ENCODE measurements at regions not wholly inside any gene's neighbourhood (a gene's known extent, or its start where the extent isn't known, plus 50 kb on each side); places are given as distances from the start of the nearest gene placed in this dataset.

DNA sequence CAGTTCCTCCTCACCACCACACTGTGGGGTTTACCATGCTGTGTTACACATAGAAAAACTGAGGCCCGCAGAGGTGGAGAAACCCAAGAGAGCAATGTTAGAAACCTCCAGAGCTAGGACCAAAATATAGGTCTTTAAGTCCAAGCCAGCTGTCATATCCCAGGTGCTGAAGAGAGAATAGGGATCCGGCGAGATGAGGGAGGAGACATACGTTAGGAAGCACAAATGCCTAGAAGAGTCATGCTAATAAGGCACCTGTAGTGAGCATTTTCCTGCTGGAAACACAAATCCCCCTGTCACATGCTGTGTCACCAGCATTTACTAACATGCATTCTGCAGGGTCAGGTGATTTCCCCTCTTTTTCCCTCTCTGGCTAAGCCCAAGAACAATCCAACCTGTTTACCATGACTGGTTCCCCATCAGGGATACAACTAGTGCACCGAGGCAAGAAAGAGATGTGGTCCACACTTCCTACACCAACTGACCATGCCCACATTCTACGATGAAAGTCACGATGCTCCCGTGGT is 168.6 kb upstream of the CAMK1G start:
- Mint-ChIP-seq H3K36me3 (ENCODE audit: low read depth) (no peaks in the 10 kb centered on the region), H3K27ac (ENCODE audit: unreplicated experiment) (no peak overlapping the region), H3K4me3 (ENCODE audit: unreplicated experiment) (no peak overlapping the region), H3K4me1 (ENCODE audit: low read depth) (peaks cover 11% of the 10 kb centered on the region), H3K27me3 (ENCODE audit: low read depth) (no peaks in the 10 kb centered on the region), H3K9me3 (ENCODE audit: low read depth) (no peaks in the 10 kb centered on the region)
- TF ChIP-seq, protein P1, sequence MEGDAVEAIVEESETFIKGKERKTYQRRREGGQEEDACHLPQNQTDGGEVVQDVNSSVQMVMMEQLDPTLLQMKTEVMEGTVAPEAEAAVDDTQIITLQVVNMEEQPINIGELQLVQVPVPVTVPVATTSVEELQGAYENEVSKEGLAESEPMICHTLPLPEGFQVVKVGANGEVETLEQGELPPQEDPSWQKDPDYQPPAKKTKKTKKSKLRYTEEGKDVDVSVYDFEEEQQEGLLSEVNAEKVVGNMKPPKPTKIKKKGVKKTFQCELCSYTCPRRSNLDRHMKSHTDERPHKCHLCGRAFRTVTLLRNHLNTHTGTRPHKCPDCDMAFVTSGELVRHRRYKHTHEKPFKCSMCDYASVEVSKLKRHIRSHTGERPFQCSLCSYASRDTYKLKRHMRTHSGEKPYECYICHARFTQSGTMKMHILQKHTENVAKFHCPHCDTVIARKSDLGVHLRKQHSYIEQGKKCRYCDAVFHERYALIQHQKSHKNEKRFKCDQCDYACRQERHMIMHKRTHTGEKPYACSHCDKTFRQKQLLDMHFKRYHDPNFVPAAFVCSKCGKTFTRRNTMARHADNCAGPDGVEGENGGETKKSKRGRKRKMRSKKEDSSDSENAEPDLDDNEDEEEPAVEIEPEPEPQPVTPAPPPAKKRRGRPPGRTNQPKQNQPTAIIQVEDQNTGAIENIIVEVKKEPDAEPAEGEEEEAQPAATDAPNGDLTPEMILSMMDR (IDR thresholded peaks at IDR 0.05), result no peak
- DNase-seq (ENCODE audit: low spot score), result no peak

DNA sequence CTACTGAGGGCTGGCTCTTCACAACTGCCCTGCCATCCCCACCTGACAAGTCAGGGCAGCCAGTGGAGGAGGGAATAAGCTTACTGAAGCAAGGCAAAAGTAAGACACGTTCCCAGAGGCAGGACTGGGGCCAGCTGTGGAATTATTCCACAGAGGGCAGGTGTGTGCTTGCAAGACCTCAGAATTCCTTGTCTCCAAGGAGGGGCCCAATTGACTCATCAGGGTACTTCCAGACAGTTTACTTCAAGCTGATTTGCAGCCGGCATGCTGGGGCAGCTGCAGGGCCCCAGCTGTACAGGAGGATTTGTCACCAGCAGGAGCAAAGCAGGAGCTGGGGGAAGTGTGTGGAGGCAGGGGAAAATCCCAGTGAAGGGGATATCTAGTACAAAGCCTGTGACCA is 167.5 kb upstream of the CAMK1G start:
- Mint-ChIP-seq H3K36me3 (ENCODE audit: low read depth) (no peaks in the 10 kb centered on the region), H3K27ac (ENCODE audit: unreplicated experiment) (no peak overlapping the region), H3K9me3 (ENCODE audit: low read depth) (no peaks in the 10 kb centered on the region), H3K4me1 (ENCODE audit: low read depth) (peaks cover 9% of the 10 kb centered on the region), H3K27me3 (ENCODE audit: low read depth) (no peaks in the 10 kb centered on the region), H3K4me3 (ENCODE audit: unreplicated experiment) (no peak overlapping the region)
- TF ChIP-seq, protein P1 (IDR thresholded peaks at IDR 0.05), result no peak
- DNase-seq (ENCODE audit: low spot score), result no peak

DNA sequence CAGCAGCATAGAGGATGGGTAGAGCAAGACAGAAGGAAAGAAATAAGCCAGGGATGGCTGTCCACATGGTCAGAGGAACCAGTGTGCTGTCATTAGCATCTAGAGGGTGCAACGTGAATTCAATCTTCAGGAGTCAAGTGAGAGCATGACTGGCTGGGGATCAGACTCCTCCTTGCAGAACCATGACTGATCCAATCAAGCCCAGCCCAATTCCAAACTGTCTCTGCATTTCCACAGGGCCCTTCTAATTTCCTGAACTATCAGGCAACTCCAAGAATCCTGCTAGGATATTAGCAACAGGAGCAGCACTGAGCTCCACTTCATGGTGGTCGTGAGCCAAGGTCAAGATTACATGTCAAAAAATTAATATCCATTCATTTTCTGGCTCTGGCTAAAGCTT is 166.8 kb upstream of the CAMK1G start:
- H3K27me3 Mint-ChIP-seq (ENCODE audit: low read depth), result no peaks in the 10 kb centered on the region
- H3K36me3 Mint-ChIP-seq (ENCODE audit: low read depth), result no peaks in the 10 kb centered on the region
- no peak overlapping the region for H3K27ac Mint-ChIP-seq (ENCODE audit: unreplicated experiment)
- H3K9me3 Mint-ChIP-seq (ENCODE audit: low read depth), result no peaks in the 10 kb centered on the region
- TF ChIP-seq, protein P1 (IDR thresholded peaks at IDR 0.05), result no peak
- no peak overlapping the region for H3K4me3 Mint-ChIP-seq (ENCODE audit: unreplicated experiment)
- DNase-seq (ENCODE audit: low spot score), result no peak
- H3K4me1 Mint-ChIP-seq (ENCODE audit: low read depth), result peaks cover 3% of the 10 kb centered on the region

DNA sequence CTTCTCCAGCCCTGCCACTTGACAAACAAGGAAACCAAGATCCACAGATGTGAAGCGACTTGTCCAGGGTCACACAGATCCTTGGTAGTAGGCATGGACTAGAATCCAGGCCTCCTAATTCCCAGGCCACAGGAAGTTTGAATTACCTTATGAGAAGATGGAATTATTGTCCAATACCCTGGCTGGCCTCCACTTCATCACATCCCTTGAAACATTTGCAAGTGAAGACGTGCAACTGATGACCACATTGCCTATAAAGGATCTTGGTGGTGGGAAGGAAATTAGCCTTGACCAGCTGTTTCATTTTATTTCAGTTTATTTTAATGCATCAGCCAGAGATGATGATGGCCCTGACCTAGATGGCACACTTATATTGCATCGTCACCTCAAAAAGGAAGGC is 165.8 kb upstream of the CAMK1G start:
- Mint-ChIP-seq H3K9me3 (ENCODE audit: low read depth) (no peaks in the 10 kb centered on the region), H3K27ac (ENCODE audit: unreplicated experiment) (no peak overlapping the region), H3K4me3 (ENCODE audit: unreplicated experiment) (no peak overlapping the region), H3K4me1 (ENCODE audit: low read depth) (no peaks in the 10 kb centered on the region), H3K36me3 (ENCODE audit: low read depth) (no peaks in the 10 kb centered on the region), H3K27me3 (ENCODE audit: low read depth) (no peaks in the 10 kb centered on the region)
- no peak for DNase-seq (ENCODE audit: low spot score)
- TF ChIP-seq, protein P1 (IDR thresholded peaks at IDR 0.05), result no peak

DNA sequence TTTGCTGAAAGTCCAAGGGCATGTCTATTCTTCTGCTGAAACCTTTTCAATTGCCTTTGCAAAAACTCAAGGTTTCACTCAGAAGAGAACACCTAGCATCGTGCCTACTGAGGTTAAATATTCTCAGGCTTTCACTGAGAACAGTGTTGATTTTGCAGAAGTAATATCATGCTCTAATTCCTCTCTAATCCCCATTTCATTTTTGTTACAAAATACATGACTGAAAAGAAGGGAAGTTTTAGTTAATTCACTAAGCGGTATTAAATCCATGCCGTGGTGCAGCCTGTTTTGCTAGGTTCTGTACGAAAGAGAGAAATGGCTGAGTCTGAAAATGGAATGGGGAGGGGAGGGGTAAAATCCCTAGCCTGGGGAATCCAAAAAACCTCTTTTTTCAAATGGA is 163.2 kb upstream of the CAMK1G start:
- TF ChIP-seq, protein P1 (IDR thresholded peaks at IDR 0.05), result no peak
- H3K9me3 Mint-ChIP-seq (ENCODE audit: low read depth), result no peaks in the 10 kb centered on the region
- H3K4me3 Mint-ChIP-seq (ENCODE audit: unreplicated experiment), result no peak overlapping the region
- H3K27me3 Mint-ChIP-seq (ENCODE audit: low read depth), result no peaks in the 10 kb centered on the region
- H3K27ac Mint-ChIP-seq (ENCODE audit: unreplicated experiment), result no peak overlapping the region
- no peak for DNase-seq (ENCODE audit: low spot score)
- no peaks in the 10 kb centered on the region for H3K36me3 Mint-ChIP-seq (ENCODE audit: low read depth)
- no peaks in the 10 kb centered on the region for H3K4me1 Mint-ChIP-seq (ENCODE audit: low read depth)
